Mesothelial cell of epicardium (in vitro differentiated cells): ENCODE measurements at regions not wholly inside any gene's neighbourhood (a gene's known extent, or its start where the extent isn't known, plus 50 kb on each side); places are given as distances from the start of the nearest gene placed in this dataset.

Source experiments
- DNase-seq, 2 experiments: peaks; one replicate each; pipeline ENCODE4 v3.0.0; 2021; ENCODE audit warnings: low spot score in 2 of 2; ENCODE audit not compliant: unreplicated experiment in 2 of 2
- H3K27ac Mint-ChIP-seq: 2 replicates; pipeline ENCODE4 v1.8.0; 2021; ENCODE audit warnings: mixed read lengths
- H3K27me3 Mint-ChIP-seq: 2 replicates; pipeline ENCODE4 v1.8.0; 2021; ENCODE audit warnings: low read depth, mixed read lengths
- H3K36me3 Mint-ChIP-seq: 2 replicates; pipeline ENCODE4 v1.8.0; 2021; ENCODE audit warnings: mixed read lengths
- H3K4me1 Mint-ChIP-seq: 2 replicates; pipeline ENCODE4 v1.8.0; 2021; ENCODE audit warnings: mixed read lengths
- H3K4me3 Mint-ChIP-seq: 2 replicates; pipeline ENCODE4 v1.8.0; 2021; ENCODE audit warnings: mild to moderate bottlenecking, moderate library complexity, mixed read lengths
- H3K9me3 Mint-ChIP-seq: 2 replicates; pipeline ENCODE4 v1.8.0; 2021; ENCODE audit warnings: mixed read lengths
- CTCF ChIP-seq: fragments of 200-600 bp; sonication (generic); IDR thresholded peaks from one replicate; pipeline ENCODE4 v1.5.0; 2021; ENCODE audit warnings: antibody characterized with exemption; ENCODE audit not compliant: unreplicated experiment

GRCh38 chr13:111064661-111065060 lies 50.4 kb upstream of the ARHGEF7 start:
- Mint-ChIP-seq H3K27me3 (peaks cover 40% of the 10 kb centered on the region), H3K4me3 (no peak overlapping the region), H3K27ac (no peak overlapping the region), H3K36me3 (no peaks in the 10 kb centered on the region), H3K4me1 (peaks cover 12% of the 10 kb centered on the region), H3K9me3 (peaks cover 2% of the 10 kb centered on the region)
- no peak for TF ChIP-seq CTCF
- no peak for DNase-seq

- TF ChIP-seq CTCF: no peak
- H3K4me1 Mint-ChIP-seq: peaks cover 10% of the 10 kb centered on the region
- H3K36me3 Mint-ChIP-seq: no peaks in the 10 kb centered on the region
- H3K4me3 Mint-ChIP-seq: no peak overlapping the region
- DNase-seq: no peak
- H3K9me3 Mint-ChIP-seq: peaks cover 14% of the 10 kb centered on the region
- H3K27me3 Mint-ChIP-seq: peaks cover 29% of the 10 kb centered on the region
- H3K27ac Mint-ChIP-seq: no peak overlapping the region
Measured at GRCh38 chr13:111062966-111063365, 52.1 kb upstream of the ARHGEF7 start.

- no peak overlapping the region for H3K27ac Mint-ChIP-seq
- H3K9me3 Mint-ChIP-seq: peaks cover 21% of the 10 kb centered on the region
- no peak for TF ChIP-seq CTCF
- H3K4me3 Mint-ChIP-seq: no peak overlapping the region
- peaks cover 27% of the 10 kb centered on the region for H3K27me3 Mint-ChIP-seq
- peaks cover 7% of the 10 kb centered on the region for H3K4me1 Mint-ChIP-seq
- DNase-seq: no peak
- H3K36me3 Mint-ChIP-seq: no peaks in the 10 kb centered on the region
Measured at GRCh38 chr13:111062305-111062704, 52.8 kb upstream of the ARHGEF7 start.

- H3K4me1 Mint-ChIP-seq: peaks cover 6% of the 10 kb centered on the region
- DNase-seq: no peak
- H3K36me3 Mint-ChIP-seq: no peaks in the 10 kb centered on the region
- no peak overlapping the region for H3K27ac Mint-ChIP-seq
- TF ChIP-seq CTCF: no peak
- no peak overlapping the region for H3K4me3 Mint-ChIP-seq
- peaks cover 20% of the 10 kb centered on the region for H3K27me3 Mint-ChIP-seq
- H3K9me3 Mint-ChIP-seq: peaks cover 29% of the 10 kb centered on the region
Measured at GRCh38 chr13:111061358-111062045, 53.6 kb upstream of the ARHGEF7 start.

- no peak for TF ChIP-seq CTCF
- DNase-seq: no peak
- Mint-ChIP-seq H3K9me3 (peaks cover 30% of the 10 kb centered on the region), H3K4me1 (peaks cover 4% of the 10 kb centered on the region), H3K36me3 (no peaks in the 10 kb centered on the region), H3K27ac (no peak overlapping the region), H3K27me3 (peaks cover 16% of the 10 kb centered on the region), H3K4me3 (no peak overlapping the region)
Measured at GRCh38 chr13:111060237-111060919, 54.7 kb upstream of the ARHGEF7 start.
